Keratinocyte (primary cell): ENCODE measurements at regions not wholly inside any gene's neighbourhood (a gene's known extent, or its start where the extent isn't known, plus 50 kb on each side); places are given as distances from the start of the nearest gene placed in this dataset.

Source experiments
- CTCF ChIP-seq, 3 experiments: IDR thresholded peaks in 1 of 3; conservative IDR thresholded peaks in 1 of 3; optimal IDR thresholded peaks in 1 of 3; 2 replicates in 2 of 3; 3 replicates in 1 of 3; pipeline versions ENCODE3 to v1.5.1; 2011; ENCODE audit warnings: low read length in 3 of 3, mild to moderate bottlenecking in 3 of 3, moderate library complexity in 2 of 3, control low read depth in 1 of 3, inconsistent platforms in 1 of 3; ENCODE audit not compliant: insufficient read depth in 2 of 3; ENCODE audit errors: extremely low read depth in 1 of 3
- EZH2 ChIP-seq: IDR thresholded peaks from one replicate; pipeline ENCODE4 v1.6.1; 2012; ENCODE audit warnings: inconsistent platforms, mild to moderate bottlenecking, low read length, moderate library complexity

GRCh38 chr3:177350121-177350520, 152.8 kb upstream of the TBL1XR1 start:
- TF ChIP-seq CTCF (optimal IDR thresholded peaks at IDR 0.05 in 1 of 3, IDR thresholded peaks at IDR 0.05 in 1 of 3, conservative IDR thresholded peaks at IDR 0.05 in 1 of 3; ENCODE audit: extremely low read depth in 1 of 3, insufficient read depth in 2 of 3, low read length in 3 of 3) = no peak
- TF ChIP-seq EZH2 = no peak
